Stimulated activated CD4-positive, alpha-beta T cell treated with anti-CD3 and anti-CD28 coated beads, Interleukin-15, amount 100 ng/mL, for 24 hours (primary cell): ENCODE measurements at regions not wholly inside any gene's neighbourhood (a gene's known extent, or its start where the extent isn't known, plus 50 kb on each side); places are given as distances from the start of the nearest gene placed in this dataset.
"Not testable (repeated sequence)": the region's sequence is repeated elsewhere in the genome, so short reads cannot be mapped to it uniquely, and the experiment has no call there.

Experiments used
- DNase-seq: peaks from one replicate; pipeline ENCODE4 v3.0.0-alpha.2; 2020

DNA sequence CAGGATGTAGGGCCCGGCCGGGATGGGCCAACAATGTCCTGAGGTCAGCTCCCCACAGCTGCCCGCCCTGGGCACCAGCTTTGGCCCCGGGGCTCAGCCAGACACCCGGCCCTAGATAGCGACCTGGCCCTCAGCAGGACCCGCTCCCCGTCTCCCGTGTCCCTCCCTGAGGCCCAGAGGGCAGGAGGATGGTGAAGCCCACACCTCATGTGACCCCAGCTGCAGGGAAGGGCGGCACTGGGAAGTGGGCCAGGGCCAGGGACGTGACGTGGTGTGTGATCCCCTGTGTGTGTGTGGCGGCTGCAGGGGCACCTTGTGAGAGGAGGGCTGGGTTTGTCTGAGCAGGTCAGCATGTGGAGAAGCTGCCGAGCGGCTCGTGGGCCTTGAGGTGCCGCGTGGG lies 213.9 kb downstream of the TMEM121 start:
- DNase-seq, result not testable (repeated sequence)

DNA sequence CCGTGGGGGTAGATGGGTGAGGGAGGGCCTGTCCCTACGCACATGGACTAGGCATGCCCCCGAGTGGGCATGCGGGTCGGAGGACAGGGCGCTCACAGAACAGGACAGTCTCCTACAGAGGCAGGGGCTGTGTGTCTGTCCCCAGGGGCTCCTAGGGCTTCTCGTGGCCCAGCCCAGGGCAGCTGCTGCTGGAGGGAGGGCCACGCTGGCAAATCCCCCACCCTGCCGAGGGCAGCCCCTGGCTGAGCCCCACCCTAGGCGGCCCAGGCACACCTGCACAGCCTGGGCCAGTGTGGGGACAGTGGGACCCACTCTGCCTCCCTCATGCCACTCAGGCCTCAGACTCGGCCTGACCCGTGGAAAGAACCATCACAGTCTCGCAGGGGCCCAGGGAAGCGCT lies 214.6 kb downstream of the TMEM121 start:
- not testable (repeated sequence) for DNase-seq

DNA sequence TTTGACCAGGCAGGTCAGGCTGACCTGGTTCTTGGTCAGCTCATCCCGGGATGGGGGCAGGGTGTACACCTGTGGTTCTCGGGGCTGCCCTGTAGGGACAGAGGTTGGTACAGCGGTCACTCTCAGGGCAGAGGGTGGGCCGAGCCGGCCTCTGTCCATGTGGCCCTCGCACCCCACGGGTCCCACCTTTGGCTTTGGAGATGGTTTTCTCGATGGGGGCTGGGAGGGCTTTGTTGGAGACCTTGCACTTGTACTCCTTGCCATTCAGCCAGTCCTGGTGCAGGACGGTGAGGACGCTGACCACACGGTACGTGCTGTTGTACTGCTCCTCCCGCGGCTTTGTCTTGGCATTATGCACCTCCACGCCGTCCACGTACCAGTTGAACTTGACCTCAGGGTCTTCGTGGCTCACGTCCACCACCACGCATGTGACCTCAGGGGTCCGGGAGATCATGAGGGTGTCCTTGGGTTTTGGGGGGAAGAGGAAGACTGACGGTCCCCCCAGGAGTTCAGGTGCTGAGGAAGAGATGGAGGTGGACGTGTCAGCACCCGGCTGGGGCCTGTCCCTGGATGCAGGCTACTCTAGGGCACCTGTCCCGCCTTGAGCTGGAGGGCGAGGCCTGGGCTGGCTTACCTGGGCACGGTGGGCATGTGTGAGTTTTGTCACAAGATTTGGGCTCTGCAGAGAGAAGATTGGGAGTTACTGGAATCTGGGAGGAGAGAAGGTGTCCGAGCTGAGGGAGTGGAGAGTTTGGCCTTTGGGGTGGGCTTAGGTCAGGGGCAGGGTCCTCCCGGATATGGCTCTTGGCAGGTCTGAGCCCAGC lies 215.5 kb downstream of the TMEM121 start:
- not testable (repeated sequence) for DNase-seq

DNA sequence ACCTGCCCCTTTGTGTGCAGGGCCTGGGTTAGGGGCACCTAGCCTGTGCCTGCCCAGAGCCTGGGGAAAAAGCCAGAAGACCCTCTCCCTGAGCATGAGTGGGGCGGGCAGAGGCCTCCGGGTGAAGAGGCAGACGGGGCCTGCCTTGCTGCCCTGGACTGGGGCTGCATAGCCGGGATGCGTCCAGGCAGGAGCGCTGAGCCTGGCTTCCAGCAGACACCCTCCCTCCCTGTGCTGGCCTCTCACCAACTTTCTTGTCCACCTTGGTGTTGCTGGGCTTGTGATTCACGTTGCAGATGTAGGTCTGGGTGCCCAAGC lies 216.1 kb downstream of the TMEM121 start:
- no peak for DNase-seq

DNA sequence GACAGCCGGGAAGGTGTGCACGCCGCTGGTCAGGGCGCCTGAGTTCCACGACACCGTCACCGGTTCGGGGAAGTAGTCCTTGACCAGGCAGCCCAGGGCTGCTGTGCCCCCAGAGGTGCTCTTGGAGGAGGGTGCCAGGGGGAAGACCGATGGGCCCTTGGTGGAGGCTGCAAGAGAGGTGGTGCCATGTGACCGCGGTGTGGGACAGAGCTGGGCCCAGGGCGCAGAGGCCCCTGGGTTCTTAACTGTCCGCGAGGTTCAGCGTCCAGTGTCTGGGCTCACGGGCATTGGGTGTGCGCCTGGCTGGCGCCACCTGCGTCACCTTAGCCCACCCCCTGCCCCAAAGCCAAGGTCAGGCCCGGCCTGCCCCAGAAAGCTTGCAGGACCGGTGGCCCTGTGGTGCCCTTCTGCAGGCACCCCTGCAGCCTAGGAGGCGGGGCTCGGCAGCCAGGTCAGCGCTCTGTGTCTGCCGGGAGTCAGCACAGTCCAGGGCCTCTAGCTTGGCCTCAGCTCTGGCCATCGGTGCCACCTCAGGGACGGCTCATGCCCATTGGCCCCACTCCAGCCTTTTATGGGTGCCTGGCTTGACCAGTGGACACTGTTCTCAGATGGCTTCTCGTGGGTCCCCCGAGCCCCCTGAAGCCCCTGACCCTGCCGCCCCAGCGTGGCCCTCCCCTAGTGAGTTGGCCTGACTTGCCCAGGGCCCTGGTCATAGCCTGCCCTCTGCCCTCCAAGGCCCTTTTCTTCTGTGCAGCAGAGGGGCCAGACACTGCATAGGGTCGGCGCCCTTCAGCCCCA lies 216.7 kb downstream of the TMEM121 start:
- not testable (repeated sequence) for DNase-seq

DNA sequence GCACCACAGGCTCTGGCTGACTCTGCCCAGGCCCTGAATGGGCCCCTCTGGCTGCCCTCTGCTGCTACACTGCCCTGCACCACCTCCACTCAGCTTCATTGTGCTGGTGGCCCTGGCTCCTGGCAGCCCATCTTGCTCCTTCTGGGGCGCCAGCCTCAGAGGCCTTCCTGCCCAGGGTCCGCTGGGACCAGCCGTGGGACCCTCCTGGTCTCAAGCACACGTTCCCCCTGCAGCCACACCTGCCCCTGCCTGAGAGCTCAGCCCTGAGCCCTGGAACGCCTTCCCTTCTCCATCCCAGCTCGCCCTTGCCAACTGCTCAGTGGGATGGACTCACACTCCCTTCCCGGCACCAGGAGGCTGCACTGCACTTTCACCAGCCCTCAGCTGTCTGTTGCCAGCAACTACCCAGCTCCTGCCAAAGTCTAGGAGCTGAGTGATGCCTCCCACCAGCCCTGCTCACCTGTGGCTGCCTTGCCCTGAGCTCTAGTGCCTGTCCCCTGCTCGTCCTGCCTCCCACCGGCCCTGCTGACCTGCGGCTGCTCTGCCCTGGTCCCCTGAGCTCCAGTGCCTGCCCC lies 217.9 kb downstream of the TMEM121 start:
- not testable (repeated sequence) for DNase-seq

DNA sequence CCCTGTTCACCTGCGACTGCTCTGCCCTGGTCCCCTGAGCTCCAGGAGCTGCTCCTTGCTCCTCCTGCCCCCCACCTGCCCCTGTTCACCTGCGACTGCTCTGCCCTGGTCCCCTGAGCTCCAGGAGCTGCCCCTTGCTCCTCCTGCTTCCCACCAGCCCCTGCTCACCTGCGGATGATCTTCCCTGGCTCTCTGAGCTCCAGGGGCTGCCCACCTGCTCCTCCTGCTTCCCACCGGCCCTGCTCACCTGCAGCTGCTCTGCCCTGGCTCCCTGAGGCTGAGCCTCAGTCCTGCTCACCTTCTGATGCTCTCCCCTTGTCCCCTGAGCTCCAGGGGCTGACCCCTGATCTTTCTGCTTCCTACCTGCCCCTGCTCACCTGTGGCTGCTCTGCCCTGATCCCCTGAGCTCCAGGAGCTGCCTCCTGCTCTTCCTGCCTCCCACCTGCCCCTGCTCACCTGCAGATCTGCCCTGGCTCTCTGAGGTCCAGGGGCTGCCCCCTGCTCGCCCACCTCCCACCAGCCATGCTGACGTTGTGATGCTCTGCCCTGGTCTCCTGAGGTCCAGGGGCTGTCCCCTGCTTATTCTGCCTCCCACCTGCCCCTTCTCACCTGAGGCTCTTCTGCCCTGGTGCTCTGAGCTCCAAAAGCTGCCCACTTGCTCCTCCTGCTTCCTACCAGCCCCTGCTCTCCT lies 219.2 kb downstream of the TMEM121 start:
- no peak for DNase-seq

DNA sequence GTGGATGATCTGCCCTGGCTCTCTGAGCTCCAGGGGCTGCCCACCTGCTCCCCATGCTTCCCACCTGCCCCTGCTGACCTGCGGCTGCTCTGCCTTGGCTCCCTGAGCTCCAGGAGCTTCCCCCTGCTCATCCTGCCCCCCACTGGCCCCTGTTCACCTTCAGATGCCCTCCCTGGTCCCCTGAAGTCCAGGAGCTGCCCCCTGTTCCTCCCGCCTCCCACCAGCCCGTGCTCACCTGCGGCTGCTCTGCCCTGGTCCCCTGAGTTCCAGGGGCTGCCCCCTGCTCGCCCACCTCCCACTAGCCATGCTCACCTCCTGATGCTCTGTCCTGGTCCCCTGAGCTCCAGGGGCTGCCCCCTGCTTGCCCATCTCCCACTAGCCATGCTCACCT lies 219.7 kb downstream of the TMEM121 start:
- no peak for DNase-seq

DNA sequence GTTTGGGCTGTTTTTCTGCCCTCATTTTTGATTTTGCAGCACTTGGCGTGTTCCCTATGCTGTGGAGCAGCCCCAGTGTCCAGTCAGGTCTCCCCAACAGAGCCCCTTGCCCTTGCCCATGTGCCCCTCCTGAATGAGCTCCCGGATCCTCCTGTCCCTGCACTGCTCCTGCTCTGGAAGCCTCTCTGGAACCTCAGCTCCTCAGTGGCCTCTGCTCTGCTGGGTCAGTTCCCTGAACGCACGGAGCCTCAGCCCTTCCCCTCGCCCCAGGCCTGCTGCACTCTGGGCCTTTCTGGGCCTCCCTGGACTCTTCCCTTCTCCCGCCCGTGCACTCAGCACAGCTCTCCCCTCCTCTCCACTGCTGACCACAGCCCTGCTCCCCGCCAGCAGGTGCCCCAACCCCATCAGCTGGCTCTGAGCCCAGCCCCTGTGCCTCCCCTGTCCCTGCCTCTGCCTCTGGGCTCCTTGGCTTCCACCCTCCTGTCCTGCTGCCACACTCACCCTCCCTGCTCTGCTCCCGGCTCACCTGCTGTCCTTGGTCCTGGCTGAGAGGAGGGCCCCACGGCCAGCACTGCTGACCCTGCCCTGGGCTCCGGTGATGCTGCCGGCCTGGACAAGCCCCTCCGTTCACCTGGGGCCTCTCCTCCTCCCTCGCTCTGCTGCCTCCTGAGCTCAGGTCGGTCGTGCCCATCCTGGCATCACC lies 220.6 kb downstream of the TMEM121 start:
- not testable (repeated sequence) for DNase-seq

DNA sequence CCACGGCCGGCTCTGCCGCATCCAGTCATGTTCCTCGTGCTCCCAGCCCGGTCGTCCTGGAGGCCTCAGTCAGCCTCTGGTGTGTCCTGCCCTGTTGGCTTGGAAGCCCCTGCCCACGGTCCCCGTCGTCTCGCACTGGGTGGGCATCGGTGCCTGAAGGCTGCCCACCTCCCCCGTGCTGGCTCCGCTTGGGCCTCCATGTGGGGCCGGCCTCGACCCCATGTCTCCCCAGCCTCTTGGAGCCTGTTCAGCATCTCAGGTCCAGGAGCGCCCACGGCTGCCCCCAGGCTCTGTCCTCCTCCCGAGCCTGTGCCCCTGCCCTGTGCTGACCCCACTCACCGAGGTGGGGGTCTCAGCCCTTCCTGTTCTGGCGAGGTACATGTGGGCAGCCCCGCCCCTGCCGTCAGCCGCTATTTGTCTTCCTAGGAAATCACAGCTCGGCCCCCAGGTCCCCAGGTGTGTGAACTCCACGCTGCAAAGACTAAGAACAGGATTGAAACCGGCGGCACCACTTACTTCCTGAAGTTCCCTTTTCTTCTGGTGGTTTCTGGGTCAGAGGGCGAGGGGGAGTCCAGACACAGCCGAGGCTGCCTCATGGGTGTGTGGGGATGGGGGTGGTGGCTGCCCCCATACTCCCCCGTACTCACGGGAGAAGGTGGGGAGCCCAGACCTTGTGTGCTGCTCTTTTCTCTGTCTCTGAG lies 221.3 kb downstream of the TMEM121 start:
- not testable (repeated sequence) for DNase-seq

DNA sequence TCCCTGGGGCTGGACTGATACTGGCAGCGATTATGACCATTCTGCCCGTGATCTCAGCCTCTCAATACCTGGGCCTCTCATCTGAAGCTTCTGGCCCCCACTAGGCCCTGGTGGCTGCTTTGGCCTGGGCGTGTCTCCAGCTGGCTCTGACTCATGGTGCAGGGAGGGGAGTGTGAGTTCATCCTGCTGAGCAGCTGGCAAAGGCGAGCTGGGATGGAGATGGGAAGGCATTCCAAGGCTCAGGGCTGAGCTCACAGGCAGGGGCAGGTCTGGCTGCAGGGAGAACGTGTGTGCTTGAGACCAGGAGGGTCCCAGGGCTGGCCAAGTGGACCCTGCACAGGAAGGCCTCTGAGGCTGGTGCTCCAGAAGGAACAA lies 221.8 kb downstream of the TMEM121 start:
- DNase-seq, result no peak

DNA sequence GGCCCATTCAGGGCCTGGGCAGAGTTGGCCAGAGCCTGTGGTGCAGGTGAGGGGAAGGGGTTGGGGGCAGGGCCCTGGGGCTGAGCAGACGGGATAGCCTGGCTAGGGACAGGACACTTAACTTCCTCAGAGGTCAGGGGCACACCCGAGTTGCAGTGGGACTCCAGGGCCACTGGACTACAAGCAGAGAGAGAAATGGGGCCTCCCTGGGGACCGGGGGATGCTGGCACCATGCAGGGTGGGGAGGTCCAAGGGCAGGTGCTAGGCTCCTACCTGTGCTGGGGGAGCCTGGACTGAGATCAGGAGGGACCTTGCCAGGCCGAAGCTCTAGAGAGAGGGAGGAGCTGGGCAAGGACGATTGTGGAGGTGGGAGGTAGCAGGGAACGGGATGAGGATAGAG lies 222.3 kb downstream of the TMEM121 start:
- DNase-seq, result not testable (repeated sequence)

DNA sequence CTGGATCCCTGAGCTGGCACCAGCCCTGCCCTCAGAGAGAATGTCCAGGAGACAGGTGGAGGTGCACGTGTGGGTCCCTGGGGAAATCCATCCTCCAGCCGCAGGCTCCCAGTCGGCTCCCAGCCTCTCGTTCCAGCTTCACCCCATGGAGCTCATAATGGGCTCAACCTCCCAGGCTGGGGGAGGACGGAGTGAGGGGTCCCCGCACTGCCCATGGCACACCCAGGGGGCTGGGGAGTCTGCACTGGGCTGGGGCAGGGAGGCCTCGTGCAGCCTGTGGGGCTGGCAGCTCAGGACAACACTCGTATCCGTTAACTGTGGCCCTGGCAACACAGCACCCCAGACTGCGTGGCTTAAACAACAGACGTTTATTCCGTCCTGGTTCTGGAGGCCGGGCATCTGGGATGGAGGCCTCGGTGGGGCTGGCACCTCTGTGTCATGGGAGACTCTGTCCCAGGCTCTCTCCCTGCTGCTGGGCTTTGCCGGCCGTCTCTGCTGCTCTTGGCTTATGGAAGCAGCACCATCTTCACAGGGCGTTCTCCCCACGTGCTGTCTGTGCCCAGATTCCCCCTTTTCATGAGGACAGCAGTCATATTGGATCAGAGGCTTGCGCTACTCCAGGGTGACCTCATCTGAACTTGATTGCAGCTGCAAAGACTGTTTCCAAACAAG lies 223.6 kb downstream of the TMEM121 start:
- DNase-seq, result not testable (repeated sequence)

DNA sequence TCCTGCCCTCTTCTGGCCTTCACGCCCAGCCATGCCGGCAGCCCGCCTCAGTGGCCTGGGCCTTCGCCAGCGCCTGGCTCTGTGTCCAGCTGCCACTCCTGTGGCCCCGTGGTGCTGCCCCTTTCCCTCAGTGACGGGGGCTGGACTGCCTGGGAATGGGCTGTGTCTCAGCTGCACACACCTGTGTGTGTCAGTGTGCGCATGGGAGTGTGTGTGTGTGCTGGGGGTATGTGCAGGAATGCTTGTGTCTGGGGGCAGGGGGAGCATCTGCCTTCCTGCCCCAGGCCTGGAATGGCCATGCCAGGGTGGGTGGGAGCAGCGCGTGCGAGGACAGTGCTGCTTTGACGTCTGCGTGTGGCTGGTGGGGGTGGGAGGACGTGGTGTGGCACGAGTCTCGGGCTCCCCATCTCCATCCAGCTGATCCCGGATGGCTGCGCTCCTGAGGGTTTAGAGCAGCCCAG lies 224.9 kb downstream of the TMEM121 start:
- DNase-seq, result not testable (repeated sequence)

DNA sequence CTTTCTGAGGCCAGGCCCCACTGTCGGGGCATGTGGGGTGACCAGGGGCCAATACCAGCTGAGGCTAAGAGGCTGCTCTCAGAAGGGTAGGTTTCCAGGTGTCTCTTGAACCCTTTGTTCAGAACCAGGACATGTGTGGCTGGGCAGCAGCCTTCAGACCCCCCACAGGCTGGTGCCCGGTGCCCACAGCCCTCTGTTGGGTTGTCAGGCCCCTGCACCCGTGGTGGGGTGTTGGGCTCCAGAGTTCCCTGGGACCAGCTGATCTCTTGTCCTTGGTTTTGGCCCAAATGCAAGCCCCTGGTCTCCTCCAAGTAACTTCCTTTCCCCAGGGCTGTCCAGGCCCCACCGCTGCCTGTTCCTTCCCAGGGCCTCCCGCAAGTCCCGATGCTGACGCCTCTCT lies 226.0 kb downstream of the TMEM121 start:
- not testable (repeated sequence) for DNase-seq

DNA sequence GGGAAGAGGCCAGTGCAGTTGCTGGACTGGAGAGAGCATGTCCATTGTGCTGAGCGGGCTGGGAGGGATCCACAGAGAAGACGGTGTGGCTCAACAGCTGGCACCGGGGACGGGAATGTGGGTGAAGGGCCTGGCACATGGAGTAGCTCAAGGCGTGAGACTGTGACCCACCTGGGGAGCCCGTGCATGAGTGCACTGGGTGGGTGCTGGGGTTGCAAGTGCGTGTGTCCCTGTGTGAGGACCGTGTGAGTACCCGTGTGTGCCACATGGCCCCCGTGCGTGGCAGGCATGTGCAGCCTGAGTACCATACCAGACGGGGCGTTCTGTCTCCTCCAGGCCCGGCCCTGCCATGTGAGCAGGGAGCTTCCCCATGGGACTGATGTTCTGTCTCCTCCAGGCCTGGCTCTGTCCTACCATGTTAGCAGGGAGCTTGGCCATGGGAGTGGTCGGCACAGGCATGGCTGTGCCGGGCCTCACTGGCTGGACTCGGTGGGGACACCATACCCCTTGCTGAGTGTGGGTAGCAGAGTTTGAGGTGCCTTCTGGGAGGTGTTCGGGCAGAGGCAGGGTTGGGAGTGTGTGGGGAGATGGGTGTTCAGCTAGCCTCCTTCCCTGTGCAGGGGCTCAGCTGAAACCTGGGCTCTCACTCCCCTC lies 234.4 kb downstream of the TMEM121 start:
- DNase-seq, result no peak

DNA sequence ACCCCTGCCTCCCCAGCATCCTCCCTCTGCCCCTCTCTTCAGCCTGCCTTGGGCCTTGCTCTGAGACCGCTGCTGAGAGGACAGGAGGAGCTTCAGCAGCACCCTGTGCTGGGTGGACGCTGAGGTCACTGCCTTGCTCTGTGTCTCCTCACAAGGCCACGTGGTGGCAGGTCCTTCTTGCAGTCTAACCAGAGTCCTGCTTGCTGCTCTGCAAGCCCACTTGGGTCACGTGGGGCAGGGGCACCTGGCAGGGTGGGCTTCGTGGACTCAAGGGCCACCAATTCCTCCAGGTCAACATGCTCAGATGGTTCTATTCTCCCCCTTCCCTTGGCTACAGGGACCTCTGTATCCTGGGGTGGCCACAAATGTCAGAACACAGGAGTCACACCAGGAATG lies 235.0 kb downstream of the TMEM121 start:
- DNase-seq, result not testable (repeated sequence)

DNA sequence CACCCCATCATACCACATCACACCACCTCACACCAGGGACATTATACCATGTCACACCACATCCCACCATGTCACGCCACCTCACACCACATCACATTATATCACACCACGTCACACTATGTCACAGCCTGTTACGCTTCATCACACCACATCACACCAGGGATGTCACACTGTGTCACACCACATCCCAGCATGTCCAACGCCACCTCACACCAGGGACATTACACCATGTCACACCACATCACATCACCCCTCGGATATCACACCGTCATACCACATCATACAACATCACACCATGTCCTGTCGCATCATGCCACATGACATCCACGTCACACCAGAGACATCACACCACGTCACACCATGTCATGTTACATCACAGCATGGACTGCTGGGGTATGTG lies 235.5 kb downstream of the TMEM121 start:
- no peak for DNase-seq

DNA sequence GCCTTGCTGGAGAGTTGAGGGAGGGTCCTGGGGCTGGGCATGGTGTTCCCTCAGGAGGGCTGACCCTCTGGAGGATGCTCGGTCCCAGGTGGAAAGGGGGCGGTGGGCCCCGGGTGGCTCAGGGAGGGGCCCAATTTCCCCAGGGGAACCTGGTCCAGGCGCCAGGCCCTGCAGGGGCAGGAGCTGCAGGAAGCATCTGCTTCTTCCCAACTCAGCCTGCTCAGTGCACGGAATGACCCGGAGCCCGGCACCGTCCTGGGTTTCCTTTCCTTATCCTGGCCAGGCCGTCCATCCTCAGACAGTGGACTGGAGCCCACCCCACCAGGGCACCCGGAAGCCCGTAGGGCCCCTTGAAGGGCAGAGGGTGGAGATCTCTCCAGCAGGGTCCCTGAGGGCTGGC lies 235.9 kb downstream of the TMEM121 start:
- DNase-seq, result not testable (repeated sequence)

DNA sequence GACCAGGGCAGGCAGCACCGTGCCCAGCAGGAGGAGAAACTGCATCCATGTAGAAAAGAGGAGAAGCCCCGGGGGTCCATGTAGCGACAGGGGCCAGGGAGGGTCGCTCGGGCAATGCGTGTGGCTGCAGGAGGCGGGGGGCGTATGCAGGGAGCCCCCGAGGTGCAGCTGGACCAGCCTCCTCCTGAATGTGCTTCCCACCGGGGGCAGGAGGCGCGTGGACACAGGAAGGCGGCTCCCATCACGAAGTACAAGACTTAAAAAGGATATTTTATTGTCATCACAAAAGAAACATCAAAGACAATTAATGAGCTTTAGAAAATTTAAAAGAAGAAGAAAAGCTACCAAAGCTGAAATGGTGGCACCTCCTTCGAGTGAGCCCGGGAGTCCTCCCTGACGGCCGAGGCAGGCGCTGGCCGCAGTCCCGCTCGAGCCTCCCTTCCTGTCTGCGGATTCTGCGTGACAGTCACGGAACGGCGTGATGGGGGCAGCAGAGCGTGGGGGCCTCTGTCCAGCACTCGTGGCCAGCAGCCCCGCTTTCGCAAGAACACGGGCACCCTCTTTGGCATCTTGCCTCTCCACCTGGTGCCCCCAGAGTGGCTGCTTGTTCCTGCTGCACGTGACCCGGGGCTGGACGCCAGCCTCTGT lies 238.0 kb downstream of the TMEM121 start:
- DNase-seq, result not testable (repeated sequence)
